DND-41 (cell line): ENCODE measurements at regions not wholly inside any gene's neighbourhood (a gene's known extent, or its start where the extent isn't known, plus 50 kb on each side); places are given as distances from the start of the nearest gene placed in this dataset.

Source experiments
- EZH2 ChIP-seq: IDR thresholded peaks from 3 replicates; pipeline ENCODE4 v1.6.1; 2012; ENCODE audit warnings: borderline replicate concordance, low read depth, mild to moderate bottlenecking, moderate library complexity, low read length, inconsistent platforms; ENCODE audit not compliant: severe bottlenecking
- TF ChIP-seq, protein P1 (sequence below): IDR thresholded peaks from 2 replicates; pipeline ENCODE4 v1.5.1; 2012; ENCODE audit warnings: borderline replicate concordance, low read length, moderate library complexity, mild to moderate bottlenecking; ENCODE audit not compliant: poor library complexity, severe bottlenecking; ENCODE audit errors: extremely low read depth

DNA sequence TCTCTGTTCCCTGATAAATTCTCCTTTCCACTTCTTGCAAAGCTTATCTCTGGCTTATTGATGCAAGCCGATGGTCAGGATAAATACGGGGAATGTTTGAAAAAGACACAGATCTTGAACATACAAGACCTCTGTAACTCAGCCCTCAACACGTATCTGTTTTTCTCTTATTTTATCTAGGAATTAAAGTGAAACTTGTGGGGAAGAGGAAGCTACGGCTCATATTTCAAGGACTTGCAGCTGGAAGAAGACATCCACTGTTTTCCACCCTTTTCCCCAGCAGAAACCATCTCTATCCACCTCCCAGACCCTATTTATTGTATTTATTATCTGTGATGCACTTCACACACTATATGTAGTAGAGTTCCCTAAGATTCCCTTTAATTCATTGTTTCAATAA is 98.4 kb upstream of the TANK start:
- TF ChIP-seq, protein P1, sequence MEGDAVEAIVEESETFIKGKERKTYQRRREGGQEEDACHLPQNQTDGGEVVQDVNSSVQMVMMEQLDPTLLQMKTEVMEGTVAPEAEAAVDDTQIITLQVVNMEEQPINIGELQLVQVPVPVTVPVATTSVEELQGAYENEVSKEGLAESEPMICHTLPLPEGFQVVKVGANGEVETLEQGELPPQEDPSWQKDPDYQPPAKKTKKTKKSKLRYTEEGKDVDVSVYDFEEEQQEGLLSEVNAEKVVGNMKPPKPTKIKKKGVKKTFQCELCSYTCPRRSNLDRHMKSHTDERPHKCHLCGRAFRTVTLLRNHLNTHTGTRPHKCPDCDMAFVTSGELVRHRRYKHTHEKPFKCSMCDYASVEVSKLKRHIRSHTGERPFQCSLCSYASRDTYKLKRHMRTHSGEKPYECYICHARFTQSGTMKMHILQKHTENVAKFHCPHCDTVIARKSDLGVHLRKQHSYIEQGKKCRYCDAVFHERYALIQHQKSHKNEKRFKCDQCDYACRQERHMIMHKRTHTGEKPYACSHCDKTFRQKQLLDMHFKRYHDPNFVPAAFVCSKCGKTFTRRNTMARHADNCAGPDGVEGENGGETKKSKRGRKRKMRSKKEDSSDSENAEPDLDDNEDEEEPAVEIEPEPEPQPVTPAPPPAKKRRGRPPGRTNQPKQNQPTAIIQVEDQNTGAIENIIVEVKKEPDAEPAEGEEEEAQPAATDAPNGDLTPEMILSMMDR, result no peak
- no peak for TF ChIP-seq EZH2
